ENCODE measurements at regions not wholly inside any gene's neighbourhood (a gene's known extent, or its start where the extent isn't known, plus 50 kb on each side); places are given as distances from the start of the nearest gene placed in this dataset.

GRCh38 chr10:113219446-113219845 lies 269.4 kb downstream of the TCF7L2 start:
- no peak for DNase-seq

GRCh38 chr10:113221756-113222168 lies 271.7 kb downstream of the TCF7L2 start:
- DNase-seq, result peak; percentile 47

DNA sequence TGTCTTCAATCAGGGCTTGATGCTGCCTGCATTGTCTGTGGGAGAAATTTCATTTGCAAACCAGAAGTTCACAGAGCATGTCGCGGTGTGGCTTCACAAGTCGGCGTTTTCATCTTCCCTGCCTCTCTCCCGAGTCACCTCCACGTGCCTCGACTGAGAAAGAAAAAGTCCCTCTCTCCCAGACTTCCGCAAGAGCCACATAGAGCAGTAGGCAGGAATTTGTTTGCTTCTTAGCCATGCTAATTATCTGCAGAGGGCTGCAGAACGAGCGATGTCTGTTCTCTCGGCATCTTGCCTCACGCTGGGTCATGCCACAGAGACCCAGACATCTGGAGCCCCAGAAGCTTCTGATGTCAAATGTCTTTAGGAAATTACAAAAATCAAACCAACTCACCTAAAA lies 272.2 kb downstream of the TCF7L2 start:
- no peak for DNase-seq

DNA sequence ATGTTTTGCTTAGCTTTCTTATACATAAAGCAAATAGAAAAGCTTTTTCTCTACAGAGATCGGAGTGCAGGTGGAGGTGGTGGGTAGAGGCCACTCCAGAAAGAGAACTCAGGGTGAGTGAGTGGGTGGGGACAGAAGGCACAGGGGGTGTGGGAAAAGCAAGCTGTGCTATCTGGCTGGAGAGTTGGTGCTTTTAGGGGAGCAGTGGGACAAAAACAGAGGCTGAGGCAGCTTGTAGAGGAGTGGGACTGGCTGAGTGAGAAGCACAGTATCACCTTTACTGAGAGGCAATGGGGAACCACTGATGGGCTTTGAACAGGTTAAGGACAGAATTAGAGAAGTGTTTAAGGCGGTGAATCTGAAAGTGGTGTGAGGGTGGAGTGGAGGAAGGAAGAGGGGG lies 275.3 kb downstream of the TCF7L2 start:
- no peak for DNase-seq

GRCh38 chr10:113225903-113226302 lies 275.9 kb downstream of the TCF7L2 start:
- no peak for DNase-seq

- no peak for DNase-seq
These were observed 276.4 kb downstream of the TCF7L2 start for GRCh38 chr10:113226399-113226798.

GRCh38 chr10:113226831-113227445 lies 276.9 kb downstream of the TCF7L2 start:
- DNase-seq, result no peak

GRCh38 chr10:113228530-113228929 lies 278.5 kb downstream of the TCF7L2 start:
- DNase-seq, result no peak

- no peak for DNase-seq
These were observed 280.1 kb downstream of the TCF7L2 start for GRCh38 chr10:113230011-113230610.

DNA sequence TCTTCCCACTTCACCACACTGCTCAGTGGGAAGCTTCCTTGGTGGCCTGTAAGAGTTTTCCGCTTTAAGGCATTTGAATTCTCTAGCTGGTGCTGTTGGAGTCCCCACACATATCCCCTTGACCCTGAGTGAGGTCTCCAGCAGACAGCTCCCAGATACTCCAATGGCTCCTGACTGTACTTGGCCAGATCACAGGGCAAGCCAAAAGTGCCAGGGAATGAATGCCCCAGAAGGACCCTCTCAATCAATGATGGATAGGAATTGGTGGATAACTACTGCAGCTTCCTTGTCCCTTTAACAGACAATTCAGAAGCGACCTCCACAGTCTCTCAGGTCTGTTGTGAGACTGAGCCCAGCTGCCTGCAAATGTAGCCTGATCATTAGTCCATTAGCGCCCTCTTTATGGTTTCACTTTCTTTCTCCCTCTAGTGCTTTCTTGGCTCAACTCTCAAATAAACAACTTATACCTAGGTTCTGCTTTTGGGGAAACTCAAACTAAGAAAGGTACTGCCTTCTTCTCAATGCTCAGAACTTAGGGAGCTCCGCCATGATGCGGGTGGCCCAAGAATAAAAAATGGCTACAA lies 283.0 kb downstream of the TCF7L2 start:
- peak; percentile 13 for DNase-seq

DNA sequence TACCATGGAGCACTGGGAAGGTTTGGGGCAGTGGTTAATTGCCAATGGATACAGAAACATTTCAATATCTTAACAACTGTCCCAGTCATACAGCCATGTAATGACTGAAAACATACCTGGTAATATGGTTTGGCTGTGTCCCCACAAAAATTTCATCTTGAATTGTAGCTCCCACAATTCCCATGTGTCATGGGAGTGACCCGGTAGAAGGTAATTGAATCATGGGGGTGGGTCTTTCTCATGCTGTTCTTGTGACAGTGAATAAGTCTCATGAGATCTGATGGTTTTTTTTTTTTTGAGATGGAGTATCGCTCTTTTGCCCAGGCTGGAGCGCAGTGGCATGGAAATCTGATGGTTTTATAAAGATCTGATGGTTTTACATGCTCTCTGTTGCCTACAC lies 284.4 kb downstream of the TCF7L2 start:
- DNase-seq, result no peak

DNA sequence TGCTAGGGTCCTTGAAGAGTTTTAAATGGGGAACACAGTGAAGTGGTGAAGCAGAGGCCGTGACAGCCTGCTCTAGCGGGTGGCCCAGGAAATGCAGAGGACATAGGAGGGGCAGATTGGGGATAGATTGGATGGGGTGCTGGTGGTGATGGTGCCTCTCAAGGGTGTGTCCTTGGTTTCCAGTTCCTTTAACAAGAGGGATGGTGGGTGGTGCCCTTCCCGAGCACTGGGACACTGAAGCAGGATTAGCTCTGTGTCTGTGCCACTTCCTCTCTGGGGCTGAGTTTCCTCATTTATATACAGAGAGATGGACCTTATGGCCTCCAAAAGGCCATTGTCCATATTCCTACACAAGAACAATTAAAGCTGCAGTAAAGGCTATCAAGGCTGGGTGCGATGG lies 285.5 kb downstream of the TCF7L2 start:
- no peak for DNase-seq

DNA sequence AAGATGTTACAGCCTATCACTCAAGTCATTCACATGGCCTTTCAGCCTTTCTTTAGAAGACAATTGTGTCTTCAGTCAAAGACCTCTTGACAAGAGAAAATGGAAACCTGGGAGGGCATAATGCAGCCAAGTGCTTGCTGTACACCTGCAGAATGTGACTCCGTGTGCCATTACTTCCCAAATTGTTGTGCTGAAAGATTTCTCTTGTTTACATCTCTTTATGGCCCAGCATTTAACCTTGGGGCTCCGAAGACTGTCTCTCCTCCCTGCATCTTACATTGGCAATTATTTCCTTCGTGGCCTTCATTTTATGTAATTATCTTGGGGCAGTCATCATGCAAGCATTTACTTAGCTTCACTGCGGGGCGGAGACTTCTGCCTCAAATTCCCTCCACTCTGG lies 287.0 kb downstream of the TCF7L2 start:
- DNase-seq, result no peak

GRCh38 chr10:113239566-113240350 lies 289.7 kb downstream of the TCF7L2 start:
- DNase-seq, result no peak

- DNase-seq, result no peak
These were observed 290.7 kb downstream of the TCF7L2 start for GRCh38 chr10:113240736-113241135.

GRCh38 chr10:113241599-113242360 lies 291.7 kb downstream of the TCF7L2 start:
- no peak for DNase-seq

DNA sequence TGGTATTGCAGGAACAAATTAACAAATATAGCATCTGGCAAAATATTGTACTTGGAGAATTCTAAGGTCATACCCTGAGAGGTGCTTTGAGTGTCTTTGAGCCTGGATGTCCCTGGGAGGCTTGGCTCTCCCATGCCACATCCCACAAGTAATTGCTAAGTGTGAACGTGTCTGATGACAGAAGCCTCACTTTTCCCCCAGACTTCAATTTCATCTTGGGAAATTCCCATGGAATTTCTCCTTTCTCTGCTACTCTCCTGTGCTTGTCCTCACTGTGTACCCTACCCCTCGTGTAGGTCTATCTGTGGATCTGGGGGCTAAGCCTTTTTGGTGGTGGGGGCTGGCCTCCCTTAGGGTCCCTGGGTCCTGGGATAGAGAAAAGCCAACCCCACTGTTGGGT lies 293.3 kb downstream of the TCF7L2 start:
- DNase-seq, result no peak

- no peak for DNase-seq
These were observed 294.7 kb downstream of the TCF7L2 start for GRCh38 chr10:113244750-113245149.

DNA sequence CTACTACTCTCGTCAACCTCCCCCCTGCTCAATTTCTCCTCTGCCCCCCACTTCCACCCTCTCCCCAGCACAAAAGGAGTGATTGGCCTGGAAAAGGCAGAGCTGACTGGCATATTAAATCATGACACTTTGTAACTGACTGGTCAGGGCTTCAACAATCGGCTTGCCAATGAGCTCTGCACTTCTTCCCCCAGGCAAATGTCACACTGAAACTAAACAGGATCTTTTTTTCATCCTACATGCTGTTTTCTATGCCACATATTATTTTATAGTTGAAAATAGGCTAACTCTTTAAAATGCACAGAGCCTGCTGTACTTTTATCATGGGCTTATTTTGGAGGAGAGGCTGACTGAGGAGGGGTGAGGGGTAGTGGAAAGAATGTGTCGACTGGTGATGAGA lies 295.2 kb downstream of the TCF7L2 start:
- no peak for DNase-seq

DNA sequence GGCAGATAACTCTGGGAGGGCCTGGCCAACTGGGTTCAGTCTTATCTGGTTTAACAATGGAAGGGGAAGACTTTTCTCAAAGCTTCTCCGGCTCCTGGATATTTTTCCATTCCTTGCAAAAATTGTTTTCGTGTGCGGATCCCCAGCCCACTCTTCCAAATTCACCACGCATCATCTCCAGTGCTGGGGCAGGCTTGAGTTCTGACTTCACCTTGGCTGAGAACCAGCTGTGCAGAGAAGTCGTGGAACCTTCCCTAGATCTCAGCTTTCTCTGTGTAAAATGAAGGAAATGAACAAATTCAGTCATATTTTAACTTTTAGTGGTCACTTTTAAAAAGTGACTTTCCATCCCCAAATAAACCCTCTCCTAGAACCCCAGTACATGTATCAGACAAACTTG lies 297.0 kb downstream of the TCF7L2 start:
- DNase-seq, result no peak

DNA sequence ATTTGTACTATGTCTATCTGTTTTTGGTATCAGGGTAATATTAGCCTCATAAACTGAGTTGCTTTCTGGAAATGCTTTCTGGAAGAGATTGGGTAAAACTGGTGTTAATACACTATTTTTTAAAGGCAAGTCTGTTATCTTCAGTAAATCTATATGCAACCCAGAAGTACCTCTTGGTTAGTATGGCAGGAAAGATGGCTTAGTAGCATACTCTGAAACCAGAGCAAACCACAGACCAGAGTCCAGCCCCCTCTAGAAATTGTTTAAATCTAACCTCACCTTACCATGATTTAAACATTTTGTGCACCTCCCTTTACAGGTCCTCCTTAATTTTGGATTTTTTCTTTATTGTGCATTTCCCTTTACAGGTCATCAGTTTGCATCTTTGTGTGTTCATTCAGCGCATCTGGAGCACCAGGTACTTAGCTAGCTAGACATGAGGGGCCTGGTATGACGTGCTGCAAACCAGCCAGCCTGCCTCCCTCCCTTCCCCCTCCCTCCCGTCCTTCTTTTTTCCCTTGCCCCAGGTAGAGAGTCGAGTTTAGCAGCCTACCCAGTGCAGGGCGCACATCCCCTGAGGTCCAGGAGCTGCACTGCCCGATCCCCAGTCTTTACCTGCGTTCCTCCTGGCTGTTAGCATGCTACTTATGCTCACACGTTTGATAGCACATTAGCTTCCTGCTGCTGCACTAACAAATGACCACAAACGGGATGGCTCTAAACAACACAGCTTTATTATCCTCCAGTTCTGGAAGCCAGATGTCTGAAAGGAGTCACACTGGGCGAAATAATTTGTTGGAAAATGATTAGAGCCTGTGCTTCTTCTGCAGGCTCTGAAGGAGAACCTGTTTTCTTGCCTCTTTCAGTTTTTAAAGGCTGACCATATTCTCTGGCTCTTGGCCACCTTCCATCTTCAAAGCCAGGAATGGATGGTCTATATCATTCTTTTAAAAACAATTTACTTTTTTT lies 299.9 kb upstream of the HABP2 start:
- no peak for DNase-seq
